Osteocyte (in vitro differentiated cells): ENCODE measurements at regions not wholly inside any gene's neighbourhood (a gene's known extent, or its start where the extent isn't known, plus 50 kb on each side); places are given as distances from the start of the nearest gene placed in this dataset.
A peak's percentile ranks its signal among the peaks of the same experiment; 100 is the strongest.

ENCODE experiments used
- DNase-seq: peaks from one replicate; pipeline ENCODE4 v3.0.0; 2021; ENCODE audit warnings: mixed read lengths; ENCODE audit not compliant: unreplicated experiment; ENCODE audit errors: extremely low spot score
- H3K27ac Mint-ChIP-seq: one replicate; pipeline ENCODE4 v1.8.0; 2021; ENCODE audit warnings: mild to moderate bottlenecking, mixed read lengths; ENCODE audit not compliant: unreplicated experiment
- H3K27me3 Mint-ChIP-seq: one replicate; pipeline ENCODE4 v1.8.0; 2021; ENCODE audit warnings: mixed read lengths; ENCODE audit not compliant: unreplicated experiment
- H3K36me3 Mint-ChIP-seq: one replicate; pipeline ENCODE4 v1.8.0; 2021; ENCODE audit warnings: mixed read lengths; ENCODE audit not compliant: unreplicated experiment
- H3K4me1 Mint-ChIP-seq: one replicate; pipeline ENCODE4 v1.8.0; 2021; ENCODE audit warnings: mixed read lengths; ENCODE audit not compliant: unreplicated experiment
- H3K4me3 Mint-ChIP-seq: one replicate; pipeline ENCODE4 v1.8.0; 2021; ENCODE audit warnings: mild to moderate bottlenecking, moderate library complexity, mixed read lengths; ENCODE audit not compliant: unreplicated experiment
- H3K9me3 Mint-ChIP-seq: one replicate; pipeline ENCODE4 v1.8.0; 2021; ENCODE audit warnings: mixed read lengths; ENCODE audit not compliant: unreplicated experiment
- CTCF ChIP-seq: fragments of 200-600 bp; sonication (generic); IDR thresholded peaks from 2 replicates; pipeline ENCODE4 v1.5.0; 2021; ENCODE audit warnings: antibody characterized with exemption, mild to moderate bottlenecking, moderate library complexity

- no peak for TF ChIP-seq CTCF
- Mint-ChIP-seq H3K27me3 (no peaks in the 10 kb centered on the region), H3K4me1 (peaks cover 14% of the 10 kb centered on the region), H3K27ac (peak overlapping the region; percentile 35), H3K9me3 (no peaks in the 10 kb centered on the region), H3K36me3 (no peaks in the 10 kb centered on the region), H3K4me3 (peak overlapping the region; percentile 12)
- no peak for DNase-seq
Observed at GRCh38 chr6:153568628-153569027, 437.5 kb upstream of the RGS17 start.

- H3K4me1 Mint-ChIP-seq, result peaks cover 15% of the 10 kb centered on the region
- H3K27me3 Mint-ChIP-seq, result no peaks in the 10 kb centered on the region
- no peaks in the 10 kb centered on the region for H3K9me3 Mint-ChIP-seq
- TF ChIP-seq CTCF, result no peak
- H3K4me3 Mint-ChIP-seq, result no peak overlapping the region
- no peak for DNase-seq
- H3K36me3 Mint-ChIP-seq, result no peaks in the 10 kb centered on the region
- no peak overlapping the region for H3K27ac Mint-ChIP-seq
Observed at GRCh38 chr6:153564803-153565202, 433.7 kb upstream of the RGS17 start.

- Mint-ChIP-seq H3K27me3 (no peaks in the 10 kb centered on the region), H3K4me3 (no peak overlapping the region), H3K27ac (no peak overlapping the region), H3K4me1 (peaks cover 3% of the 10 kb centered on the region), H3K9me3 (no peaks in the 10 kb centered on the region), H3K36me3 (no peaks in the 10 kb centered on the region)
- TF ChIP-seq CTCF, result no peak
- no peak for DNase-seq
Observed at GRCh38 chr6:153563001-153563400, 431.9 kb upstream of the RGS17 start.

GRCh38 chr6:153553627-153554026 is 422.5 kb upstream of the RGS17 start:
- no peaks in the 10 kb centered on the region for H3K4me1 Mint-ChIP-seq
- no peak overlapping the region for H3K4me3 Mint-ChIP-seq
- no peak for DNase-seq
- peaks cover 7% of the 10 kb centered on the region for H3K27me3 Mint-ChIP-seq
- peaks cover 5% of the 10 kb centered on the region for H3K9me3 Mint-ChIP-seq
- TF ChIP-seq CTCF, result peak; percentile 40
- no peaks in the 10 kb centered on the region for H3K36me3 Mint-ChIP-seq
- no peak overlapping the region for H3K27ac Mint-ChIP-seq

GRCh38 chr6:153539602-153540001 is 408.5 kb upstream of the RGS17 start:
- Mint-ChIP-seq H3K9me3 (peaks cover 17% of the 10 kb centered on the region), H3K27me3 (peaks cover 2% of the 10 kb centered on the region), H3K4me3 (no peak overlapping the region), H3K36me3 (no peaks in the 10 kb centered on the region), H3K4me1 (no peaks in the 10 kb centered on the region), H3K27ac (no peak overlapping the region)
- no peak for TF ChIP-seq CTCF
- DNase-seq, result no peak
